ENCODE measurements at regions not wholly inside any gene's neighbourhood (a gene's known extent, or its start where the extent isn't known, plus 50 kb on each side); places are given as distances from the start of the nearest gene placed in this dataset.

DNA sequence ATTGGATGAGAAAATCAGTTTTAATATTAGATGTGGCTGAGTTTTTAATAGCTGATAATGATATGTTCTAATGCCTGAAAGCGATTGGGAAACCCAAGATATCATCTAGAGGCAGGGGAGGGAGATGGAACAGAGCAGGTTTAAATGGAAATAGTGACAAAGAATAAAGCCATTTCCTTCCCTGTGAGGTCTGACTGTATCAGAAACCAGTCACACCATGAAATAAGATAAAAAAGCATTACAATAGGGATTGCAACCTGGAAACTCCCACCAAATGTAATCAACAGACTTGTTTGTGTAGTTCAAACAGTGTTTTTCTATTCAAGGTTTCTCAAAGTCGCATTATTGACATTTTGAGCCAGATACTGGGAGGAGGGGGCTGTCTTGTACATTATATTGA lies 110.1 kb upstream of the SMIM23 start:
- Histone ChIP-seq H3K4me2 (no peak overlapping the region), H3K9ac (no peak overlapping the region), H3K79me2 (ENCODE audit: insufficient read depth, low read depth) (no peaks in the 10 kb centered on the region), H2AFZ (ENCODE audit: low read depth) (no peak overlapping the region), H3K27me3 (ENCODE audit: insufficient read depth, low read depth) (no peaks in the 10 kb centered on the region), H3K4me3 (IDR thresholded peaks at IDR 0.05; ENCODE audit: insufficient read depth, low read depth, low read length) (no peak overlapping the region), H3K4me1 (ENCODE audit: low read depth, poor library complexity, severe bottlenecking) (no peaks in the 10 kb centered on the region), H3K27ac (no peak overlapping the region), H4K20me1 (ENCODE audit: insufficient read depth) (no peaks in the 10 kb centered on the region), H3K36me3 (ENCODE audit: insufficient read depth) (no peaks in the 10 kb centered on the region)
- TF ChIP-seq, protein P1, sequence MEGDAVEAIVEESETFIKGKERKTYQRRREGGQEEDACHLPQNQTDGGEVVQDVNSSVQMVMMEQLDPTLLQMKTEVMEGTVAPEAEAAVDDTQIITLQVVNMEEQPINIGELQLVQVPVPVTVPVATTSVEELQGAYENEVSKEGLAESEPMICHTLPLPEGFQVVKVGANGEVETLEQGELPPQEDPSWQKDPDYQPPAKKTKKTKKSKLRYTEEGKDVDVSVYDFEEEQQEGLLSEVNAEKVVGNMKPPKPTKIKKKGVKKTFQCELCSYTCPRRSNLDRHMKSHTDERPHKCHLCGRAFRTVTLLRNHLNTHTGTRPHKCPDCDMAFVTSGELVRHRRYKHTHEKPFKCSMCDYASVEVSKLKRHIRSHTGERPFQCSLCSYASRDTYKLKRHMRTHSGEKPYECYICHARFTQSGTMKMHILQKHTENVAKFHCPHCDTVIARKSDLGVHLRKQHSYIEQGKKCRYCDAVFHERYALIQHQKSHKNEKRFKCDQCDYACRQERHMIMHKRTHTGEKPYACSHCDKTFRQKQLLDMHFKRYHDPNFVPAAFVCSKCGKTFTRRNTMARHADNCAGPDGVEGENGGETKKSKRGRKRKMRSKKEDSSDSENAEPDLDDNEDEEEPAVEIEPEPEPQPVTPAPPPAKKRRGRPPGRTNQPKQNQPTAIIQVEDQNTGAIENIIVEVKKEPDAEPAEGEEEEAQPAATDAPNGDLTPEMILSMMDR (conservative IDR thresholded peaks at IDR 0.05; ENCODE audit: low read depth, low read length): no peak

GRCh38 chr5:171676286-171676944 lies 109.2 kb upstream of the SMIM23 start:
- Histone ChIP-seq H3K4me3 (IDR thresholded peaks at IDR 0.05; ENCODE audit: insufficient read depth, low read depth, low read length) (no peak overlapping the region), H3K79me2 (ENCODE audit: insufficient read depth, low read depth) (no peaks in the 10 kb centered on the region), H3K27me3 (ENCODE audit: insufficient read depth, low read depth) (no peaks in the 10 kb centered on the region), H3K4me1 (ENCODE audit: low read depth, poor library complexity, severe bottlenecking) (no peaks in the 10 kb centered on the region), H3K9ac (no peak overlapping the region), H3K27ac (no peak overlapping the region), H4K20me1 (ENCODE audit: insufficient read depth) (no peaks in the 10 kb centered on the region), H2AFZ (ENCODE audit: low read depth) (no peak overlapping the region), H3K4me2 (no peak overlapping the region), H3K36me3 (ENCODE audit: insufficient read depth) (no peaks in the 10 kb centered on the region)
- TF ChIP-seq, protein P1 (conservative IDR thresholded peaks at IDR 0.05; ENCODE audit: low read depth, low read length): no peak

GRCh38 chr5:171678646-171679045 lies 107.0 kb upstream of the SMIM23 start:
- TF ChIP-seq, protein P1 (conservative IDR thresholded peaks at IDR 0.05; ENCODE audit: low read depth, low read length): no peak
- H3K4me3 ChIP-seq (IDR thresholded peaks at IDR 0.05; ENCODE audit: insufficient read depth, low read depth, low read length): no peak overlapping the region
- H3K79me2 ChIP-seq (ENCODE audit: insufficient read depth, low read depth): no peaks in the 10 kb centered on the region
- H3K27ac ChIP-seq: no peak overlapping the region
- no peak overlapping the region for H3K4me2 ChIP-seq
- no peaks in the 10 kb centered on the region for H3K27me3 ChIP-seq (ENCODE audit: insufficient read depth, low read depth)
- H3K4me1 ChIP-seq (ENCODE audit: low read depth, poor library complexity, severe bottlenecking): no peaks in the 10 kb centered on the region
- H3K36me3 ChIP-seq (ENCODE audit: insufficient read depth): no peaks in the 10 kb centered on the region
- H4K20me1 ChIP-seq (ENCODE audit: insufficient read depth): no peaks in the 10 kb centered on the region
- no peak overlapping the region for H3K9ac ChIP-seq
- no peak overlapping the region for H2AFZ ChIP-seq (ENCODE audit: low read depth)

- no peak overlapping the region for H3K9ac ChIP-seq
- TF ChIP-seq, protein P1 (conservative IDR thresholded peaks at IDR 0.05; ENCODE audit: low read depth, low read length): no peak
- no peak overlapping the region for H3K27ac ChIP-seq
- H2AFZ ChIP-seq (ENCODE audit: low read depth): no peak overlapping the region
- H3K4me2 ChIP-seq: no peak overlapping the region
- H3K4me1 ChIP-seq (ENCODE audit: low read depth, poor library complexity, severe bottlenecking): no peaks in the 10 kb centered on the region
- H3K27me3 ChIP-seq (ENCODE audit: insufficient read depth, low read depth): no peaks in the 10 kb centered on the region
- H3K36me3 ChIP-seq (ENCODE audit: insufficient read depth): no peaks in the 10 kb centered on the region
- no peak overlapping the region for H3K4me3 ChIP-seq (IDR thresholded peaks at IDR 0.05; ENCODE audit: insufficient read depth, low read depth, low read length)
- H3K79me2 ChIP-seq (ENCODE audit: insufficient read depth, low read depth): no peaks in the 10 kb centered on the region
- no peaks in the 10 kb centered on the region for H4K20me1 ChIP-seq (ENCODE audit: insufficient read depth)
These were observed 105.1 kb upstream of the SMIM23 start for GRCh38 chr5:171680485-171680884.

Data from KMS-11 (cell line).